ENCODE measurements at regions not wholly inside any gene's neighbourhood (a gene's known extent, or its start where the extent isn't known, plus 50 kb on each side); places are given as distances from the start of the nearest gene placed in this dataset.

DNA sequence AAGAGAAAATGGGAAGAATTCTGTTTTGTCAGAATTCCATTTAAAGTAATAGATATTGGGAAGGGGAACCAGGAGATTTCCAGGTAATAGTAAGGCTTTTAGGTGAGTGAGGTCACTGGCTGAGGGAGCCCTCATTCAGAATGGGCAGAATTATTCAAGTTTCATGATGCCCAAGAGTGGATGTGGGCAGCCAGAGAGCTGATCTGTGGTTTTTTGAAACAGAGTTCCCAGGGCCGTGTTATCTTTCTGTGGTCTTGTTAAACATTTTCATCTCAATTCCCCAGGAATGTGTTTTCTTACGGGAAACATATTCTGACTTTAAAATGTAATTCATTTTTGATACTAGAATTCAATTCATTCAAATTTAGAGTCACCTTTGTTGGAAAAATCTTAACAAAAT is 182.0 kb upstream of the AADAT start:
- peak; percentile 40 for DNase-seq
- Histone ChIP-seq H3K9me2 (replicated peaks; ENCODE audit: insufficient read depth, low read length) (no peaks in the 10 kb centered on the region), H3K9ac (ENCODE audit: low read length) (no peak overlapping the region), H3K4me1 (ENCODE audit: low read length) (peaks cover 20% of the 10 kb centered on the region), H3K27me3 (replicated peaks; ENCODE audit: insufficient read depth, low read length) (no peaks in the 10 kb centered on the region), H3K9me3 (replicated peaks; ENCODE audit: insufficient read depth, low read length) (no peaks in the 10 kb centered on the region), H3K4me2 (ENCODE audit: low read depth, low read length) (no peak overlapping the region), H3K79me2 (ENCODE audit: low read length) (no peaks in the 10 kb centered on the region), H4K20me1 (ENCODE audit: insufficient read depth, low read length) (no peaks in the 10 kb centered on the region), H3K36me3 (replicated peaks; ENCODE audit: insufficient read depth, low read length) (no peaks in the 10 kb centered on the region), H3K27ac (ENCODE audit: low read length) (no peak overlapping the region), H3K4me3 (ENCODE audit: low read length) (no peak overlapping the region), H2AFZ (ENCODE audit: low read length) (no peak overlapping the region), H3F3A (ENCODE audit: insufficient read depth, low read length) (peaks cover 9% of the 10 kb centered on the region; the same call in 1 of the 2 replicates)
- no peak for TF ChIP-seq EZH2phosphoT487 (IDR thresholded peaks at IDR 0.05; ENCODE audit: low read length)
- TF ChIP-seq, protein P1, sequence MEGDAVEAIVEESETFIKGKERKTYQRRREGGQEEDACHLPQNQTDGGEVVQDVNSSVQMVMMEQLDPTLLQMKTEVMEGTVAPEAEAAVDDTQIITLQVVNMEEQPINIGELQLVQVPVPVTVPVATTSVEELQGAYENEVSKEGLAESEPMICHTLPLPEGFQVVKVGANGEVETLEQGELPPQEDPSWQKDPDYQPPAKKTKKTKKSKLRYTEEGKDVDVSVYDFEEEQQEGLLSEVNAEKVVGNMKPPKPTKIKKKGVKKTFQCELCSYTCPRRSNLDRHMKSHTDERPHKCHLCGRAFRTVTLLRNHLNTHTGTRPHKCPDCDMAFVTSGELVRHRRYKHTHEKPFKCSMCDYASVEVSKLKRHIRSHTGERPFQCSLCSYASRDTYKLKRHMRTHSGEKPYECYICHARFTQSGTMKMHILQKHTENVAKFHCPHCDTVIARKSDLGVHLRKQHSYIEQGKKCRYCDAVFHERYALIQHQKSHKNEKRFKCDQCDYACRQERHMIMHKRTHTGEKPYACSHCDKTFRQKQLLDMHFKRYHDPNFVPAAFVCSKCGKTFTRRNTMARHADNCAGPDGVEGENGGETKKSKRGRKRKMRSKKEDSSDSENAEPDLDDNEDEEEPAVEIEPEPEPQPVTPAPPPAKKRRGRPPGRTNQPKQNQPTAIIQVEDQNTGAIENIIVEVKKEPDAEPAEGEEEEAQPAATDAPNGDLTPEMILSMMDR (IDR thresholded peaks at IDR 0.05; ENCODE audit: low read length) = no peak
- no peak for TF ChIP-seq EZH2 (optimal IDR thresholded peaks at IDR 0.05; ENCODE audit: low read depth, low read length)

DNA sequence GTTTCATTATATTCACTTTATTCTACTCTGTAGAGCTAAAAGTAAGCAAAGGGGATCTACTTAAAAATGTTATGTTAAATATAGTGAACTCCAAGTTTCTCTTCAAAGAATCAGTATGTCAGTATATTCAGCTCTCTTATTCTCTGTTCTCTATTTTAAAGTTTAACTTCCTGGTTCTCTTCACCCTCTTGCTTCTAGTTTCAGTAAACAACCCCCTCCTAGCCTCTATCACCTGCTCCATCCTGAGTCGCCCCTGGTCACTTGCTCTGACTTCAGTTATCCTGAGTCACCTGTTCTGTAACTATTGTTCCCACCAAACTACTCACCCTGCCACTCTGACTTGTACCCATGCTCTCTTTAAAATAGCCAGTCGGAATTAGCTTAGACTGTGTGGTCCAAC is 180.9 kb upstream of the AADAT start:
- Histone ChIP-seq H4K20me1 (ENCODE audit: insufficient read depth, low read length) (no peaks in the 10 kb centered on the region), H3K9me3 (replicated peaks; ENCODE audit: insufficient read depth, low read length) (no peaks in the 10 kb centered on the region), H2AFZ (ENCODE audit: low read length) (no peak overlapping the region), H3K4me3 (ENCODE audit: low read length) (no peak overlapping the region), H3K36me3 (replicated peaks; ENCODE audit: insufficient read depth, low read length) (no peaks in the 10 kb centered on the region), H3K27me3 (replicated peaks; ENCODE audit: insufficient read depth, low read length) (no peaks in the 10 kb centered on the region), H3K4me2 (ENCODE audit: low read depth, low read length) (no peak overlapping the region), H3K4me1 (ENCODE audit: low read length) (peaks cover 20% of the 10 kb centered on the region), H3F3A (ENCODE audit: insufficient read depth, low read length) (peaks cover 9% of the 10 kb centered on the region; the same call in 1 of the 2 replicates), H3K9ac (ENCODE audit: low read length) (no peak overlapping the region), H3K9me2 (replicated peaks; ENCODE audit: insufficient read depth, low read length) (no peaks in the 10 kb centered on the region), H3K27ac (ENCODE audit: low read length) (peak overlapping the region; percentile 21; the same call in 1 of the 2 replicates), H3K79me2 (ENCODE audit: low read length) (no peaks in the 10 kb centered on the region)
- TF ChIP-seq EZH2phosphoT487 (IDR thresholded peaks at IDR 0.05; ENCODE audit: low read length) = no peak
- TF ChIP-seq EZH2 (optimal IDR thresholded peaks at IDR 0.05; ENCODE audit: low read depth, low read length) = no peak
- TF ChIP-seq, protein P1 (IDR thresholded peaks at IDR 0.05; ENCODE audit: low read length) = no peak
- peak; percentile 54 for DNase-seq

GRCh38 chr4:170269950-170270349 is 180.2 kb upstream of the AADAT start:
- DNase-seq = no peak
- H3K4me2 ChIP-seq (ENCODE audit: low read depth, low read length) = no peak overlapping the region
- H3K9me3 ChIP-seq (replicated peaks; ENCODE audit: insufficient read depth, low read length) = no peaks in the 10 kb centered on the region
- peaks cover 20% of the 10 kb centered on the region for H3K4me1 ChIP-seq (ENCODE audit: low read length)
- no peak overlapping the region for H2AFZ ChIP-seq (ENCODE audit: low read length)
- TF ChIP-seq, protein P1 (IDR thresholded peaks at IDR 0.05; ENCODE audit: low read length) = no peak
- no peak for TF ChIP-seq EZH2 (optimal IDR thresholded peaks at IDR 0.05; ENCODE audit: low read depth, low read length)
- H3F3A ChIP-seq (ENCODE audit: insufficient read depth, low read length) = peaks cover 9% of the 10 kb centered on the region; the same call in 1 of the 2 replicates
- no peaks in the 10 kb centered on the region for H3K36me3 ChIP-seq (replicated peaks; ENCODE audit: insufficient read depth, low read length)
- no peaks in the 10 kb centered on the region for H4K20me1 ChIP-seq (ENCODE audit: insufficient read depth, low read length)
- H3K9me2 ChIP-seq (replicated peaks; ENCODE audit: insufficient read depth, low read length) = no peaks in the 10 kb centered on the region
- H3K4me3 ChIP-seq (ENCODE audit: low read length) = no peak overlapping the region
- H3K79me2 ChIP-seq (ENCODE audit: low read length) = no peaks in the 10 kb centered on the region
- no peak overlapping the region for H3K9ac ChIP-seq (ENCODE audit: low read length)
- no peak overlapping the region for H3K27ac ChIP-seq (ENCODE audit: low read length)
- H3K27me3 ChIP-seq (replicated peaks; ENCODE audit: insufficient read depth, low read length) = no peaks in the 10 kb centered on the region
